Endodermal cell (in vitro differentiated cells): ENCODE measurements at regions not wholly inside any gene's neighbourhood (a gene's known extent, or its start where the extent isn't known, plus 50 kb on each side); places are given as distances from the start of the nearest gene placed in this dataset.

Experiments
- DNase-seq: peaks from one replicate; pipeline ENCODE4 v3.0.0-alpha.2; 2017
- H3K27ac ChIP-seq: 2 replicates; pipeline ENCODE4 v1.5.1; 2013; ENCODE audit warnings: mild to moderate bottlenecking, low read depth, low read length, moderate library complexity
- H3K27me3 ChIP-seq: 2 replicates; pipeline ENCODE4 v1.6.1; 2013; ENCODE audit warnings: mild to moderate bottlenecking, low read length, moderate library complexity; ENCODE audit not compliant: insufficient read depth, control insufficient read depth, poor library complexity, severe bottlenecking
- H3K36me3 ChIP-seq: 2 replicates; pipeline ENCODE4 v1.7.0; 2013; ENCODE audit warnings: mild to moderate bottlenecking, low read length, moderate library complexity; ENCODE audit not compliant: control insufficient read depth, insufficient read depth
- H3K4me1 ChIP-seq: one replicate; pipeline ENCODE4 v1.7.0; 2013; ENCODE audit warnings: low read length; ENCODE audit not compliant: control insufficient read depth, insufficient read depth
- H3K4me3 ChIP-seq: 2 replicates; pipeline ENCODE4 v1.5.1; 2013; ENCODE audit warnings: mild to moderate bottlenecking, low read length, moderate library complexity
- H3K9ac ChIP-seq: 2 replicates; pipeline ENCODE4 v1.6.1; 2013; ENCODE audit warnings: mild to moderate bottlenecking, low read length, moderate library complexity; ENCODE audit not compliant: poor library complexity, severe bottlenecking; ENCODE audit errors: extremely low read depth
- H3K9me3 ChIP-seq: 2 replicates; pipeline ENCODE4 v1.6.1; 2013; ENCODE audit warnings: mild to moderate bottlenecking, low read length, moderate library complexity; ENCODE audit not compliant: control insufficient read depth
- H3K27ac Mint-ChIP-seq: 2 replicates; pipeline ENCODE4 v1.8.0; 2020; ENCODE audit warnings: mixed read lengths
- H3K27me3 Mint-ChIP-seq: 2 replicates; pipeline ENCODE4 v1.8.0; 2021; ENCODE audit warnings: mild to moderate bottlenecking, mixed read lengths; ENCODE audit not compliant: insufficient read depth
- H3K36me3 Mint-ChIP-seq: 2 replicates; pipeline ENCODE4 v1.8.0; 2020; ENCODE audit warnings: low read depth, mixed read lengths
- H3K4me1 Mint-ChIP-seq: 2 replicates; pipeline ENCODE4 v1.8.0; 2020; ENCODE audit warnings: mixed read lengths
- H3K4me3 Mint-ChIP-seq: 2 replicates; pipeline ENCODE4 v1.8.0; 2020; ENCODE audit warnings: mild to moderate bottlenecking, moderate library complexity, mixed read lengths
- H3K9me3 Mint-ChIP-seq: 2 replicates; pipeline ENCODE4 v1.8.0; 2020; ENCODE audit warnings: mild to moderate bottlenecking, mixed read lengths
- WGBS, 2 experiments: methylation state at CpG; one replicate each; pipeline versions ENCODE4 v1.1.5 to v1.1.7; 2013; ENCODE audit warnings: missing lambda C conversion rate in 2 of 2, mixed read lengths in 1 of 2; ENCODE audit not compliant: insufficient coverage in 1 of 2, insufficient read length in 1 of 2; 5-methylcytosine and 5-hydroxymethylcytosine counted together
- TF ChIP-seq, protein P1 (sequence below): fragments of 200-600 bp; sonication (generic); conservative IDR thresholded peaks from 2 replicates; pipeline ENCODE4 v1.5.0; 2021; ENCODE audit warnings: antibody characterized with exemption, mild to moderate bottlenecking

GRCh38 chr9:107546859-107547258 is 57.3 kb upstream of the KLF4 start:
- Histone ChIP-seq H3K9me3 (no peaks in the 10 kb centered on the region), H3K27me3 (no peaks in the 10 kb centered on the region), H3K36me3 (no peaks in the 10 kb centered on the region), H3K27ac (no peak overlapping the region), H3K4me1 (peaks cover 7% of the 10 kb centered on the region), H3K4me3 (no peak overlapping the region), H3K9ac (no peak overlapping the region)
- peaks cover 4% of the 10 kb centered on the region for H3K9me3 Mint-ChIP-seq
- TF ChIP-seq, protein P1, sequence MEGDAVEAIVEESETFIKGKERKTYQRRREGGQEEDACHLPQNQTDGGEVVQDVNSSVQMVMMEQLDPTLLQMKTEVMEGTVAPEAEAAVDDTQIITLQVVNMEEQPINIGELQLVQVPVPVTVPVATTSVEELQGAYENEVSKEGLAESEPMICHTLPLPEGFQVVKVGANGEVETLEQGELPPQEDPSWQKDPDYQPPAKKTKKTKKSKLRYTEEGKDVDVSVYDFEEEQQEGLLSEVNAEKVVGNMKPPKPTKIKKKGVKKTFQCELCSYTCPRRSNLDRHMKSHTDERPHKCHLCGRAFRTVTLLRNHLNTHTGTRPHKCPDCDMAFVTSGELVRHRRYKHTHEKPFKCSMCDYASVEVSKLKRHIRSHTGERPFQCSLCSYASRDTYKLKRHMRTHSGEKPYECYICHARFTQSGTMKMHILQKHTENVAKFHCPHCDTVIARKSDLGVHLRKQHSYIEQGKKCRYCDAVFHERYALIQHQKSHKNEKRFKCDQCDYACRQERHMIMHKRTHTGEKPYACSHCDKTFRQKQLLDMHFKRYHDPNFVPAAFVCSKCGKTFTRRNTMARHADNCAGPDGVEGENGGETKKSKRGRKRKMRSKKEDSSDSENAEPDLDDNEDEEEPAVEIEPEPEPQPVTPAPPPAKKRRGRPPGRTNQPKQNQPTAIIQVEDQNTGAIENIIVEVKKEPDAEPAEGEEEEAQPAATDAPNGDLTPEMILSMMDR: no peak
- no peak overlapping the region for H3K27ac Mint-ChIP-seq
- no peak for DNase-seq
- H3K4me3 Mint-ChIP-seq: no peak overlapping the region
- peaks cover 14% of the 10 kb centered on the region for H3K27me3 Mint-ChIP-seq
- peaks cover 1% of the 10 kb centered on the region for H3K36me3 Mint-ChIP-seq
- H3K4me1 Mint-ChIP-seq: peaks cover 34% of the 10 kb centered on the region

- Histone ChIP-seq H3K36me3 (no peaks in the 10 kb centered on the region), H3K9me3 (no peaks in the 10 kb centered on the region), H3K4me3 (no peak overlapping the region), H3K4me1 (peaks cover 7% of the 10 kb centered on the region), H3K27ac (no peak overlapping the region), H3K27me3 (no peaks in the 10 kb centered on the region), H3K9ac (no peak overlapping the region)
- DNase-seq: no peak
- Mint-ChIP-seq H3K27ac (peak overlapping the region; percentile 53), H3K36me3 (peaks cover 1% of the 10 kb centered on the region), H3K9me3 (peaks cover 4% of the 10 kb centered on the region), H3K4me1 (peaks cover 34% of the 10 kb centered on the region), H3K27me3 (peaks cover 13% of the 10 kb centered on the region), H3K4me3 (no peak overlapping the region)
- TF ChIP-seq, protein P1: no peak
- WGBS, 2 experiments: 42% methylated on average over 3 of the region's 3 CpGs; no CpG with 5 or more reads in 1 of the 2 experiments
Measured at GRCh38 chr9:107545036-107545435, 55.5 kb upstream of the KLF4 start.

DNA sequence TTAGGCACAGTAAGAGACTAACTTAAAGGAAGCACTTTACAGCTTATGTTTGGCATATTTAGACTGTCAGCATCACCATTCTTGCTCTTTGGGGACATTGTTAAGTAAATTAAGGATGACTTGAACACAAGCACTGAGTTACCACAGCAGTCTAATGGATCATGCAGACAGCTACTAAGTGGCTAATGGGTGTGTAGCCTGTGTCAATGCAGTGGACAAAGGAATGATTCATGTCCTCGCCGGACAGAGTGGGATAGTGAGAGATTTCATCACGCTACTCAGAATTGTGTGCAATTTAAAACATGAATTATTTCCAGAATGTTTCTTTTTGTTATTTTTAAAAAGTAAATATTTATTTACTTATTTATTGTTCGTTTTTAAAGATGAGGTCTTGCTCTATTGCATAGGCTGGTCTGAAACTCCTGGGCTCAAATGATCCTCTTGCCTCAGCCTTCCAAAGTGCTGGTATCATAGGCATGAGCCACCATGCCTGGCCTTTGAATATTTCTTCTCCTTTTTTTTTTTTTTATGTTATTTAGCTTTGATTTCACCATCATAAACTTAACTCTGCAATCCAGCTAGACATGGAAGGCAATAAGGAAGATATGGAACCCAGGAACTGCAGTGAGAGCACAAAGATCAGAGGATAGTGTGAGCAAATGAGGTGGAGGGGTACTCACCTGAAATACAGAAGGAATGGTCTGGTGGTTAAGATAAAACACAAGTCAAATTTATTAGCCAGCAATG is 53.0 kb upstream of the KLF4 start:
- Histone ChIP-seq H3K27me3 (no peaks in the 10 kb centered on the region), H3K36me3 (no peaks in the 10 kb centered on the region), H3K4me3 (no peak overlapping the region), H3K4me1 (peaks cover 7% of the 10 kb centered on the region), H3K9ac (no peak overlapping the region), H3K27ac (no peak overlapping the region), H3K9me3 (no peaks in the 10 kb centered on the region)
- peaks cover 30% of the 10 kb centered on the region for H3K4me1 Mint-ChIP-seq
- H3K4me3 Mint-ChIP-seq: no peak overlapping the region
- H3K36me3 Mint-ChIP-seq: peaks cover 1% of the 10 kb centered on the region
- WGBS, 2 experiments: 92 to 97% methylated on average over 2 to 4 of the region's 4 CpGs
- no peak for DNase-seq
- no peaks in the 10 kb centered on the region for H3K27me3 Mint-ChIP-seq
- TF ChIP-seq, protein P1: no peak
- no peak overlapping the region for H3K27ac Mint-ChIP-seq
- peaks cover 4% of the 10 kb centered on the region for H3K9me3 Mint-ChIP-seq
